SK-N-SH treated with all-trans-retinoic acid at 6 μM for 48 hours (cell line): ENCODE measurements at regions not wholly inside any gene's neighbourhood (a gene's known extent, or its start where the extent isn't known, plus 50 kb on each side); places are given as distances from the start of the nearest gene placed in this dataset.

Experiments
- ARNTL ChIP-seq: fragments of 450-650 bp; formaldehyde crosslinking; IDR thresholded peaks from 2 replicates; pipeline ENCODE4 v1.5.0; 2020; ENCODE audit warnings: low read depth, mild to moderate bottlenecking, moderate library complexity, borderline replicate concordance
- CREB5 ChIP-seq: fragments of 250-450 bp; sonication (Bioruptor Pico); IDR thresholded peaks from 2 replicates; pipeline ENCODE4 v1.5.1; 2020; ENCODE audit warnings: low read depth, mild to moderate bottlenecking, moderate library complexity
- ESRRG ChIP-seq: fragments of 250-450 bp; sonication (Bioruptor Pico); IDR thresholded peaks from 2 replicates; pipeline ENCODE4 v1.6.1; 2021; ENCODE audit warnings: mild to moderate bottlenecking
- RARB ChIP-seq: fragments of 250-450 bp; sonication (Bioruptor Pico); IDR thresholded peaks from 2 replicates; pipeline ENCODE4 v1.8.0; 2021; ENCODE audit warnings: mild to moderate bottlenecking, moderate library complexity

GRCh38 chr10:101297901-101298486, 56.0 kb upstream of the BTRC start:
- TF ChIP-seq CREB5 (no peak), ARNTL (CRISPR knock-in tag) (no peak), ESRRG (CRISPR knock-in tag) (no peak), RARB (CRISPR knock-in tag) (no peak)
